ENCODE measurements at regions not wholly inside any gene's neighbourhood (a gene's known extent, or its start where the extent isn't known, plus 50 kb on each side); places are given as distances from the start of the nearest gene placed in this dataset.
"Not testable (repeated sequence)": the region's sequence is repeated elsewhere in the genome, so short reads cannot be mapped to it uniquely, and the experiment has no call there.

- POLR2A ChIA-PET; ATAC-seq; H3K36me3 Mint-ChIP-seq (ENCODE audit: low read depth); H3K4me3 Mint-ChIP-seq; H3K9me3 Mint-ChIP-seq; CTCF ChIA-PET; DNase-seq; H3K27me3 Mint-ChIP-seq; H3K4me1 Mint-ChIP-seq (ENCODE audit: low read depth); H3K27ac Mint-ChIP-seq; intact Hi-C loops (cut with micrococcal nuclease): not testable (repeated sequence)
These were observed 104.8 kb downstream of the SPATA31A6 start for GRCh38 chr9:42288002-42288864.

- H3K36me3 Mint-ChIP-seq (ENCODE audit: low read depth); H3K27me3 Mint-ChIP-seq; ATAC-seq; H3K4me3 Mint-ChIP-seq; H3K27ac Mint-ChIP-seq; H3K9me3 Mint-ChIP-seq; CTCF ChIA-PET; POLR2A ChIA-PET; H3K4me1 Mint-ChIP-seq (ENCODE audit: low read depth); DNase-seq; intact Hi-C loops (cut with micrococcal nuclease): not testable (repeated sequence)
These were observed 105.4 kb downstream of the SPATA31A6 start for GRCh38 chr9:42288865-42289229.

- ATAC-seq; CTCF ChIA-PET; H3K36me3 Mint-ChIP-seq (ENCODE audit: low read depth); H3K27me3 Mint-ChIP-seq; DNase-seq; POLR2A ChIA-PET; H3K9me3 Mint-ChIP-seq; H3K4me1 Mint-ChIP-seq (ENCODE audit: low read depth); H3K4me3 Mint-ChIP-seq; H3K27ac Mint-ChIP-seq; intact Hi-C loops (cut with micrococcal nuclease): not testable (repeated sequence)
These were observed 116.7 kb downstream of the SPATA31A6 start for GRCh38 chr9:42300124-42300523.

- H3K27me3 Mint-ChIP-seq; H3K4me3 Mint-ChIP-seq; H3K9me3 Mint-ChIP-seq; DNase-seq; H3K4me1 Mint-ChIP-seq (ENCODE audit: low read depth); H3K27ac Mint-ChIP-seq; intact Hi-C loops (cut with micrococcal nuclease); CTCF ChIA-PET; H3K36me3 Mint-ChIP-seq (ENCODE audit: low read depth); POLR2A ChIA-PET; ATAC-seq: not testable (repeated sequence)
These were observed 123.2 kb downstream of the SPATA31A6 start for GRCh38 chr9:42306625-42307024.

GRCh38 chr9:42307449-42307848 is 124.0 kb downstream of the SPATA31A6 start:
- ATAC-seq; intact Hi-C loops (cut with micrococcal nuclease): not testable (repeated sequence)

GRCh38 chr9:42310972-42311371 is 127.5 kb downstream of the SPATA31A6 start:
- ATAC-seq; H3K36me3 Mint-ChIP-seq (ENCODE audit: low read depth); H3K27ac Mint-ChIP-seq; H3K4me1 Mint-ChIP-seq (ENCODE audit: low read depth); H3K27me3 Mint-ChIP-seq; H3K9me3 Mint-ChIP-seq; DNase-seq; H3K4me3 Mint-ChIP-seq; POLR2A ChIA-PET; intact Hi-C loops (cut with micrococcal nuclease); CTCF ChIA-PET: not testable (repeated sequence)

More at GRCh38 chr9:42307449-42307848, 124.0 kb downstream of the SPATA31A6 start:
- CTCF ChIA-PET; H3K4me3 Mint-ChIP-seq; H3K27me3 Mint-ChIP-seq; H3K9me3 Mint-ChIP-seq; H3K4me1 Mint-ChIP-seq (ENCODE audit: low read depth); DNase-seq; POLR2A ChIA-PET; H3K27ac Mint-ChIP-seq; H3K36me3 Mint-ChIP-seq (ENCODE audit: low read depth): not testable (repeated sequence)

GRCh38 chr9:42316026-42316425 is 132.6 kb downstream of the SPATA31A6 start:
- intact Hi-C loops (cut with micrococcal nuclease); H3K4me3 Mint-ChIP-seq; H3K36me3 Mint-ChIP-seq (ENCODE audit: low read depth); ATAC-seq; H3K9me3 Mint-ChIP-seq; H3K4me1 Mint-ChIP-seq (ENCODE audit: low read depth); H3K27me3 Mint-ChIP-seq; POLR2A ChIA-PET; H3K27ac Mint-ChIP-seq; DNase-seq; CTCF ChIA-PET: not testable (repeated sequence)

- POLR2A ChIA-PET; H3K4me3 Mint-ChIP-seq; intact Hi-C loops (cut with micrococcal nuclease): not testable (repeated sequence)
These were observed 134.2 kb downstream of the SPATA31A6 start for GRCh38 chr9:42317677-42318076.

GRCh38 chr9:42323084-42323809 is 139.8 kb downstream of the SPATA31A6 start:
- DNase-seq; CTCF ChIA-PET; H3K36me3 Mint-ChIP-seq (ENCODE audit: low read depth); H3K9me3 Mint-ChIP-seq; H3K4me3 Mint-ChIP-seq; POLR2A ChIA-PET; H3K27me3 Mint-ChIP-seq; intact Hi-C loops (cut with micrococcal nuclease); ATAC-seq; H3K27ac Mint-ChIP-seq; H3K4me1 Mint-ChIP-seq (ENCODE audit: low read depth): not testable (repeated sequence)

More at GRCh38 chr9:42317677-42318076, 134.2 kb downstream of the SPATA31A6 start:
- CTCF ChIA-PET; ATAC-seq; H3K4me1 Mint-ChIP-seq (ENCODE audit: low read depth); H3K27me3 Mint-ChIP-seq; DNase-seq; H3K27ac Mint-ChIP-seq; H3K9me3 Mint-ChIP-seq; H3K36me3 Mint-ChIP-seq (ENCODE audit: low read depth): not testable (repeated sequence)

GRCh38 chr9:42325142-42325541 is 141.7 kb downstream of the SPATA31A6 start:
- H3K27me3 Mint-ChIP-seq; CTCF ChIA-PET; H3K4me1 Mint-ChIP-seq (ENCODE audit: low read depth); H3K9me3 Mint-ChIP-seq; ATAC-seq; POLR2A ChIA-PET; intact Hi-C loops (cut with micrococcal nuclease); H3K27ac Mint-ChIP-seq; DNase-seq; H3K4me3 Mint-ChIP-seq; H3K36me3 Mint-ChIP-seq (ENCODE audit: low read depth): not testable (repeated sequence)

- ATAC-seq; H3K4me3 Mint-ChIP-seq; H3K27ac Mint-ChIP-seq; intact Hi-C loops (cut with micrococcal nuclease); DNase-seq; H3K27me3 Mint-ChIP-seq; H3K4me1 Mint-ChIP-seq (ENCODE audit: low read depth); H3K36me3 Mint-ChIP-seq (ENCODE audit: low read depth); POLR2A ChIA-PET; CTCF ChIA-PET; H3K9me3 Mint-ChIP-seq: not testable (repeated sequence)
These were observed 142.1 kb downstream of the SPATA31A6 start for GRCh38 chr9:42325561-42325960.

- DNase-seq; H3K27ac Mint-ChIP-seq; intact Hi-C loops (cut with micrococcal nuclease); POLR2A ChIA-PET; H3K27me3 Mint-ChIP-seq; H3K9me3 Mint-ChIP-seq; H3K36me3 Mint-ChIP-seq (ENCODE audit: low read depth); CTCF ChIA-PET; ATAC-seq; H3K4me3 Mint-ChIP-seq; H3K4me1 Mint-ChIP-seq (ENCODE audit: low read depth): not testable (repeated sequence)
These were observed 143.0 kb downstream of the SPATA31A6 start for GRCh38 chr9:42326482-42326881.
